ENCODE measurements at regions not wholly inside any gene's neighbourhood (a gene's known extent, or its start where the extent isn't known, plus 50 kb on each side); places are given as distances from the start of the nearest gene placed in this dataset.
A peak's percentile ranks its signal among the peaks of the same experiment; 100 is the strongest.
"Not testable (repeated sequence)": the region's sequence is repeated elsewhere in the genome, so short reads cannot be mapped to it uniquely, and the experiment has no call there.

GRCh38 chr1:239951511-239952140 lies 140.1 kb upstream of the FMN2 start:
- peak; percentile 56 to 65 for DNase-seq

- DNase-seq: peak in 1 of 2 donors; percentile 29
Measured at GRCh38 chr1:239952348-239953308, 139.1 kb upstream of the FMN2 start.

GRCh38 chr1:239954836-239955235 lies 136.8 kb upstream of the FMN2 start:
- no peak for DNase-seq

- no peak for DNase-seq
Measured at GRCh38 chr1:239955431-239955830, 136.3 kb upstream of the FMN2 start.

- no peak for DNase-seq
Measured at GRCh38 chr1:239956263-239956662, 135.4 kb upstream of the FMN2 start.

- no peak for DNase-seq
Measured at GRCh38 chr1:239958063-239958462, 133.6 kb upstream of the FMN2 start.

GRCh38 chr1:239960366-239960765 lies 131.3 kb upstream of the FMN2 start:
- DNase-seq: no peak

- no peak for DNase-seq
Measured at GRCh38 chr1:239963856-239964255, 127.8 kb upstream of the FMN2 start.

- peak; percentile 48 to 59 for DNase-seq
Measured at GRCh38 chr1:239976130-239976968, 115.3 kb upstream of the FMN2 start.

GRCh38 chr1:239977416-239977815 lies 114.3 kb upstream of the FMN2 start:
- no peak for DNase-seq

GRCh38 chr1:239979456-239979855 lies 112.2 kb upstream of the FMN2 start:
- no peak for DNase-seq

GRCh38 chr1:239982762-239983161 lies 108.9 kb upstream of the FMN2 start:
- DNase-seq: no peak

- DNase-seq: no peak
Measured at GRCh38 chr1:239985044-239985443, 106.6 kb upstream of the FMN2 start.

- DNase-seq: peak in 1 of 2 donors; percentile 34
Measured at GRCh38 chr1:239987103-239987745, 104.5 kb upstream of the FMN2 start.

- no peak for DNase-seq
Measured at GRCh38 chr1:239989990-239990389, 101.7 kb upstream of the FMN2 start.

- not testable (repeated sequence) for DNase-seq
Measured at GRCh38 chr1:239992566-239992965, 99.1 kb upstream of the FMN2 start.

- DNase-seq: no peak
Measured at GRCh38 chr1:239993366-239993765, 98.3 kb upstream of the FMN2 start.

GRCh38 chr1:239995281-239995680 lies 96.4 kb upstream of the FMN2 start:
- DNase-seq: no peak

GRCh38 chr1:239997160-239997514 lies 94.5 kb upstream of the FMN2 start:
- no peak for DNase-seq

GRCh38 chr1:239997515-239998311 lies 94.0 kb upstream of the FMN2 start:
- DNase-seq: peak in 1 of 2 donors; percentile 17

- DNase-seq: no peak
Measured at GRCh38 chr1:239998312-239998649, 93.4 kb upstream of the FMN2 start.

- no peak for DNase-seq
Measured at GRCh38 chr1:239999170-239999569, 92.5 kb upstream of the FMN2 start.

Measured in stimulated activated CD4-positive, alpha-beta T cell treated with anti-CD3 and anti-CD28 coated beads, Interleukin-2, amount 100 ng/mL, for 24 hours (primary cell).